ENCODE measurements at regions not wholly inside any gene's neighbourhood (a gene's known extent, or its start where the extent isn't known, plus 50 kb on each side); places are given as distances from the start of the nearest gene placed in this dataset.

DNA sequence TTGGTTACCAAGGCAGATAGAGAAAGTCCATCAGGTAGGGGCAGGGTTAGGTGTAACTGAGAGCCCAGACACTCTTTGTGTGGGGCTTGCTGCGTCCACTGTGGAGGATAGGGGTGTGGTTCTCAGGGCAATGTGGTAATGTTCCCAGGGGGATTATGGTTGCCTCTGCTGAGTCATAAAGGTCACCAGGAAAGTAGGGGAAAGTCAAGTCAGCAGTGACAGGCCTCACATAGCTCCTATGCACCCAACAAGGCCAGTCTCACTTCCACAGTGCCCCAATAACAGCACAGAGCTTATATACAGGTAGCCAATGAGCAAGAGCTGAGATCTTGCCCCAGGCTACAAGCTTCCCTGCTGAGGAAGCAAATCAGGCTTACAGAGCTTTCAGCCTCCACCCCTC, 1438.0 kb upstream of the ZEB2 start:
- H3K4me1 ChIP-seq: no peaks in the 10 kb centered on the region
- H3K4me3 ChIP-seq: no peak overlapping the region
- no peak for TF ChIP-seq CTCF (IDR thresholded peaks at IDR 0.05)
- no peak for TF ChIP-seq POLR2A (IDR thresholded peaks at IDR 0.05)
- no peaks in the 10 kb centered on the region for H3K36me3 ChIP-seq
- H3K27ac ChIP-seq: no peak overlapping the region
- peaks cover 0 to 3% (median 0%) of the 10 kb centered on the region in 4 donors for H3K9me3 ChIP-seq
- DNase-seq: no peak
- no peaks in the 10 kb centered on the region for H3K27me3 ChIP-seq

- no peaks in the 10 kb centered on the region for H3K27me3 ChIP-seq
- TF ChIP-seq POLR2A (IDR thresholded peaks at IDR 0.05) (no peak), CTCF (IDR thresholded peaks at IDR 0.05) (no peak)
- H3K36me3 ChIP-seq: no peaks in the 10 kb centered on the region
- H3K9me3 ChIP-seq: no peaks in the 10 kb centered on the region
- no peak for DNase-seq
- no peak overlapping the region for H3K4me3 ChIP-seq
- no peak overlapping the region for H3K27ac ChIP-seq
- H3K4me1 ChIP-seq: no peaks in the 10 kb centered on the region
These were observed 1420.0 kb upstream of the ZEB2 start for GRCh38 chr2:145939949-145940348.

- Histone ChIP-seq H3K36me3 (no peaks in the 10 kb centered on the region), H3K27ac (no peak overlapping the region), H3K4me1 (no peaks in the 10 kb centered on the region), H3K27me3 (no peaks in the 10 kb centered on the region), H3K9me3 (no peaks in the 10 kb centered on the region), H3K4me3 (no peak overlapping the region)
- TF ChIP-seq CTCF (IDR thresholded peaks at IDR 0.05) (no peak), POLR2A (IDR thresholded peaks at IDR 0.05) (no peak)
- no peak for DNase-seq
These were observed 1415.1 kb upstream of the ZEB2 start for GRCh38 chr2:145935016-145935415.

DNA sequence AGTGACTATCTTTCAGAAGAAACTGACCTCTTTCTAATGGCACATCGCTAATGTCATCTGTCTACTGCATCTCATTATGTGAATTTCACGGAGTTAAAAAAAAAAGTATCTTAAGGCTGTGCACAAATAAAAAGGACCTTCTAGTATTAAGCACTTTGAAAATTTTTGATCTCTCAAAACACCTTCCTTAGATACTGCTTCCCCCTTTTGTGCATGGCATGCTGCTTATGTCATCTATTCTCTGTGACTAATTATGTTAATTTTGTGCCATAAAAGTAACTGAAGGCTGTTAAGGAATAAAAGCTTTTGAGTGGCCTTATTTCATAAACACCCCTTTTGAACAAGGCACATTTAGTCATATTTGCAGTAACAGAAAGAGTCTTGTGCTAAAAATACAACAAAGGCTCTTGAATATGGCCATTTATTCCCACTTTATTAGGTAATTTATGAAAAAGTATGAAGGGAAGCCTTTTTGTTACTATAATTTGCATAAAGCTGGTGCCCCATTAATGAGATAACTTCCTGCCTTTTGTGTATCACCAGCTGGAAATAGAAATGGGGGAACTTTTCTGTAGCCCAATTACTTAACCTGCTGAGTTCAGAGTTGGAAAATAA, 1412.0 kb upstream of the ZEB2 start:
- DNase-seq: no peak
- Histone ChIP-seq H3K27ac (no peak overlapping the region), H3K27me3 (no peaks in the 10 kb centered on the region), H3K9me3 (no peaks in the 10 kb centered on the region), H3K4me3 (no peak overlapping the region), H3K4me1 (no peaks in the 10 kb centered on the region), H3K36me3 (no peaks in the 10 kb centered on the region)
- TF ChIP-seq CTCF (IDR thresholded peaks at IDR 0.05) (no peak), POLR2A (IDR thresholded peaks at IDR 0.05) (no peak)

DNA sequence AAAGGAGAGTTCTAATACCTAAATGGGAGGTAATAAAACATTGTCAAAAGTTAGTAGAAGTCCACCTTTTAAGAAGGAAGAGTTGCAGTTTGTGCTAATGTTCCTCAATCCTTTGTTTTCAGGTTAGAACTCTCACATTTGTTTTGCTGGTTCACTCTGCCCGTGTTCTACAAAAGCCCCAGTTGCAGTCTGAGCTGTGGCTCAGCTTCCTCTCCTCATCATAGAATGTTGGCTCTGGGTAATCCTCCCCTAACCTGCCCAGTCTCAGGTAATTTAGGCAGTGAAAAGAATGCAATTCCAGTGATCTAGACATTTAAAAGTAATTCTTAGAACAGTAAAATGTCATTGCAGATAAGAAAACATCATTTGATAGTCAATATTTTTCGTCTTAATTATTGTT, 1410.4 kb upstream of the ZEB2 start:
- Histone ChIP-seq H3K36me3 (no peaks in the 10 kb centered on the region), H3K4me3 (no peak overlapping the region), H3K27ac (no peak overlapping the region), H3K4me1 (no peaks in the 10 kb centered on the region), H3K9me3 (no peaks in the 10 kb centered on the region), H3K27me3 (no peaks in the 10 kb centered on the region)
- DNase-seq: no peak
- TF ChIP-seq CTCF (IDR thresholded peaks at IDR 0.05) (no peak), POLR2A (IDR thresholded peaks at IDR 0.05) (no peak)

Measured in Peyer's patch (tissue), 4 donors.